ENCODE measurements at regions not wholly inside any gene's neighbourhood (a gene's known extent, or its start where the extent isn't known, plus 50 kb on each side); places are given as distances from the start of the nearest gene placed in this dataset.

- Mint-ChIP-seq H3K4me1 (no peaks in the 10 kb centered on the region), H3K27ac (no peak overlapping the region), H3K9me3 (ENCODE audit: insufficient read depth) (no peaks in the 10 kb centered on the region), H3K27me3 (peaks cover 37% of the 10 kb centered on the region), H3K4me3 (no peak overlapping the region)
- no peak overlapping the region for H2AFZ ChIP-seq (ENCODE audit: insufficient read depth, low read depth, low read length, poor library complexity, severe bottlenecking)
- 91% methylated on average over 4 of the region's 6 CpGs for WGBS (ENCODE audit: insufficient coverage)
- ChIA-PET CTCF (no interaction called here), POLR2A (no interaction called here)
- TF ChIP-seq EZH2 (IDR thresholded peaks at IDR 0.05; ENCODE audit: borderline replicate concordance, insufficient read depth, low read depth, low read length, poor library complexity, severe bottlenecking): no peak
- no peak for TF ChIP-seq CTCF (IDR thresholded peaks at IDR 0.05)
- no peak overlapping the region for H3K4me3 ChIP-seq (ENCODE audit: control extremely low read depth in 1 of 5, extremely low read depth in 1 of 5, insufficient read depth in 1 of 5, low read depth in 2 of 5, low read length in 4 of 5)
- no peaks in the 10 kb centered on the region for H3K27me3 ChIP-seq (replicated peaks in 1 of 4; ENCODE audit: control extremely low read depth in 1 of 4, control insufficient read depth in 3 of 4, insufficient read depth in 4 of 4, low read length in 3 of 4)
- no peak for DNase-seq
- intact Hi-C loops (cut with micrococcal nuclease): no loop called here
- no peak for ATAC-seq (ENCODE audit: low read depth)
- H3K4me2 ChIP-seq (replicated peaks; ENCODE audit: low read depth, low read length, poor library complexity, severe bottlenecking): no peak overlapping the region
- H3K4me1 ChIP-seq (ENCODE audit: control insufficient read depth in 2 of 2, insufficient read depth in 2 of 2, low read length in 2 of 2): no peaks in the 10 kb centered on the region
- no peaks in the 10 kb centered on the region for H3K79me2 ChIP-seq (ENCODE audit: control insufficient read depth, insufficient read depth, low read length)
- no peaks in the 10 kb centered on the region for H4K20me1 ChIP-seq (ENCODE audit: control insufficient read depth, insufficient read depth, low read length, poor library complexity, severe bottlenecking)
- no peaks in the 10 kb centered on the region for H3K36me3 ChIP-seq (replicated peaks in 1 of 2; ENCODE audit: control extremely low read depth in 1 of 2, control insufficient read depth in 1 of 2, extremely low read depth in 1 of 2, insufficient read depth in 2 of 2, low read length in 1 of 2)
- H3K27ac ChIP-seq (ENCODE audit: low read length in 2 of 2): no peak overlapping the region
- no peaks in the 10 kb centered on the region for H3K9me3 ChIP-seq (ENCODE audit: control extremely low read depth in 1 of 3, control insufficient read depth in 2 of 3, insufficient read depth in 1 of 3, low read length in 2 of 3)
- no peak overlapping the region for H3K9ac ChIP-seq (ENCODE audit: low read length)
These were observed 79.1 kb upstream of the GRIK3 start for GRCh38 chr1:37113285-37113997.

- Mint-ChIP-seq H3K4me1 (no peaks in the 10 kb centered on the region), H3K9me3 (ENCODE audit: insufficient read depth) (peaks cover 2% of the 10 kb centered on the region), H3K27ac (no peak overlapping the region), H3K27me3 (peaks cover 44% of the 10 kb centered on the region), H3K4me3 (no peak overlapping the region)
- ChIA-PET CTCF (no interaction called here), POLR2A (no interaction called here)
- no peak overlapping the region for H3K9ac ChIP-seq (ENCODE audit: low read length)
- H3K27ac ChIP-seq (ENCODE audit: low read length in 2 of 2): no peak overlapping the region
- intact Hi-C loops (cut with micrococcal nuclease): no loop called here
- peaks cover 0 to 4% (median 0%) of the 10 kb centered on the region in 3 donors for H3K9me3 ChIP-seq (ENCODE audit: control extremely low read depth in 1 of 3, control insufficient read depth in 2 of 3, insufficient read depth in 1 of 3, low read length in 2 of 3)
- ATAC-seq (ENCODE audit: low read depth) (no peak), DNase-seq (no peak)
- TF ChIP-seq CTCF (IDR thresholded peaks at IDR 0.05): no peak
- no peak for TF ChIP-seq EZH2 (IDR thresholded peaks at IDR 0.05; ENCODE audit: borderline replicate concordance, insufficient read depth, low read depth, low read length, poor library complexity, severe bottlenecking)
- no peak overlapping the region for H2AFZ ChIP-seq (ENCODE audit: insufficient read depth, low read depth, low read length, poor library complexity, severe bottlenecking)
- WGBS (ENCODE audit: insufficient coverage): 50% methylated on average over 1 of the region's 1 CpG
- no peaks in the 10 kb centered on the region for H3K27me3 ChIP-seq (replicated peaks in 1 of 4; ENCODE audit: control extremely low read depth in 1 of 4, control insufficient read depth in 3 of 4, insufficient read depth in 4 of 4, low read length in 3 of 4)
- H3K4me2 ChIP-seq (replicated peaks; ENCODE audit: low read depth, low read length, poor library complexity, severe bottlenecking): no peak overlapping the region
- H3K4me1 ChIP-seq (ENCODE audit: control insufficient read depth in 2 of 2, insufficient read depth in 2 of 2, low read length in 2 of 2): no peaks in the 10 kb centered on the region
- H3K36me3 ChIP-seq (replicated peaks in 1 of 2; ENCODE audit: control extremely low read depth in 1 of 2, control insufficient read depth in 1 of 2, extremely low read depth in 1 of 2, insufficient read depth in 2 of 2, low read length in 1 of 2): no peaks in the 10 kb centered on the region
- no peaks in the 10 kb centered on the region for H3K79me2 ChIP-seq (ENCODE audit: control insufficient read depth, insufficient read depth, low read length)
- H4K20me1 ChIP-seq (ENCODE audit: control insufficient read depth, insufficient read depth, low read length, poor library complexity, severe bottlenecking): no peaks in the 10 kb centered on the region
- no peak overlapping the region for H3K4me3 ChIP-seq (ENCODE audit: control extremely low read depth in 1 of 5, extremely low read depth in 1 of 5, insufficient read depth in 1 of 5, low read depth in 2 of 5, low read length in 4 of 5)
These were observed 84.5 kb upstream of the GRIK3 start for GRCh38 chr1:37118790-37119189.
